ENCODE measurements at regions not wholly inside any gene's neighbourhood (a gene's known extent, or its start where the extent isn't known, plus 50 kb on each side); places are given as distances from the start of the nearest gene placed in this dataset.

DNA sequence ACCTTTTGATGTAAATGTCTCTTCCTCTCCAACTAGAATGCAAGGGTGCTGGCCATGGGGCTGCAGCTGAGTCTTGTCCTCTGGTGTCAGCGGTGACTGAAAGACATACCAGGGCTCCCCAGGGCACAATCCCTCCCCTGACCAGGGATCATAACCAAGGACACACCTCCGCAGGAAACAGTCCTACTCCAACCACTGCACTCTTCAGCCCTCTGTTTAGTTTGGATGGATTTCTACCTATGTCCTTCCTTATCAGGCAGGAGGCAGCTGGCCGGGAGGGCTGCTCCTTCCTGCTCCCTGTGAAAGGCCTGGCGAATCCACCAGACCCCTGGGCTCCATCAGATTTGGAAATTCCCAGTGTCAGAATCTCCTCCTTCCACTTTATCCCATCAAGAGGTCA lies 185.2 kb upstream of the ID2 start:
- TF ChIP-seq EZH2phosphoT487 (IDR thresholded peaks at IDR 0.05; ENCODE audit: borderline replicate concordance, low read length), result no peak
- TF ChIP-seq, protein P1, sequence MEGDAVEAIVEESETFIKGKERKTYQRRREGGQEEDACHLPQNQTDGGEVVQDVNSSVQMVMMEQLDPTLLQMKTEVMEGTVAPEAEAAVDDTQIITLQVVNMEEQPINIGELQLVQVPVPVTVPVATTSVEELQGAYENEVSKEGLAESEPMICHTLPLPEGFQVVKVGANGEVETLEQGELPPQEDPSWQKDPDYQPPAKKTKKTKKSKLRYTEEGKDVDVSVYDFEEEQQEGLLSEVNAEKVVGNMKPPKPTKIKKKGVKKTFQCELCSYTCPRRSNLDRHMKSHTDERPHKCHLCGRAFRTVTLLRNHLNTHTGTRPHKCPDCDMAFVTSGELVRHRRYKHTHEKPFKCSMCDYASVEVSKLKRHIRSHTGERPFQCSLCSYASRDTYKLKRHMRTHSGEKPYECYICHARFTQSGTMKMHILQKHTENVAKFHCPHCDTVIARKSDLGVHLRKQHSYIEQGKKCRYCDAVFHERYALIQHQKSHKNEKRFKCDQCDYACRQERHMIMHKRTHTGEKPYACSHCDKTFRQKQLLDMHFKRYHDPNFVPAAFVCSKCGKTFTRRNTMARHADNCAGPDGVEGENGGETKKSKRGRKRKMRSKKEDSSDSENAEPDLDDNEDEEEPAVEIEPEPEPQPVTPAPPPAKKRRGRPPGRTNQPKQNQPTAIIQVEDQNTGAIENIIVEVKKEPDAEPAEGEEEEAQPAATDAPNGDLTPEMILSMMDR (IDR thresholded peaks at IDR 0.05; ENCODE audit: low read depth, low read length, poor library complexity, severe bottlenecking), result no peak
- Histone ChIP-seq H3K79me2 (ENCODE audit: control insufficient read depth, low read length) (no peaks in the 10 kb centered on the region), H3K9me2 (replicated peaks; ENCODE audit: control insufficient read depth, low read length) (no peaks in the 10 kb centered on the region), H3K4me1 (ENCODE audit: control insufficient read depth, low read length) (no peaks in the 10 kb centered on the region), H4K20me1 (ENCODE audit: control insufficient read depth, insufficient read depth, low read depth, low read length) (no peaks in the 10 kb centered on the region), H3K27ac (ENCODE audit: low read depth, low read length) (no peak overlapping the region), H3K4me2 (ENCODE audit: low read length) (no peak overlapping the region), H3K9me3 (ENCODE audit: control insufficient read depth, insufficient read depth, low read length) (no peaks in the 10 kb centered on the region), H3K27me3 (ENCODE audit: control insufficient read depth, low read length) (no peaks in the 10 kb centered on the region), H3K4me3 (ENCODE audit: low read length) (no peak overlapping the region), H3K36me3 (ENCODE audit: control insufficient read depth, low read length) (no peaks in the 10 kb centered on the region), H3F3A (ENCODE audit: control insufficient read depth, insufficient read depth) (no peaks in the 10 kb centered on the region)

DNA sequence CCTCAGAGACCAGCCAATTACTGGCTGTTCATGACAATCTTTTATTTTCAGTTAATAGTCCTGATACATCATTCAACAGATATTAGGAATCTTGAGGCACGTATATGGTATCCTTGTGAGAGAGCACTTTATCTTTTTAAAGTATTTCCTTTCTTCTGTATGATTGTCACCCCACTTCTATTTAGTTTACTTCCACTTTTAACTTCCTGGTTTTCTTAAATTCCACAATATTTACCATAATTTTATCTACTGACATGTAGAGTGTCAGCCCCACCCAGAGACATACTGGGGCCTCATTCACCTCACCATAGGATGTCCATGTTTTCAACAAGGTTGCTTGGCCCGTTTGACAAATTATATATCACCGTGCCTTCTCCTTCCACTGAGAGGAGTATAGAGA lies 182.9 kb upstream of the ID2 start:
- no peak overlapping the region for H3K4me2 ChIP-seq (ENCODE audit: low read length)
- TF ChIP-seq, protein P1 (IDR thresholded peaks at IDR 0.05; ENCODE audit: low read depth, low read length, poor library complexity, severe bottlenecking), result no peak
- TF ChIP-seq EZH2phosphoT487 (IDR thresholded peaks at IDR 0.05; ENCODE audit: borderline replicate concordance, low read length), result no peak
- H3F3A ChIP-seq (ENCODE audit: control insufficient read depth, insufficient read depth), result no peaks in the 10 kb centered on the region
- H3K27me3 ChIP-seq (ENCODE audit: control insufficient read depth, low read length), result no peaks in the 10 kb centered on the region
- H3K4me3 ChIP-seq (ENCODE audit: low read length), result no peak overlapping the region
- H3K27ac ChIP-seq (ENCODE audit: low read depth, low read length), result no peak overlapping the region
- no peaks in the 10 kb centered on the region for H3K36me3 ChIP-seq (ENCODE audit: control insufficient read depth, low read length)
- H3K79me2 ChIP-seq (ENCODE audit: control insufficient read depth, low read length), result no peaks in the 10 kb centered on the region
- no peaks in the 10 kb centered on the region for H3K4me1 ChIP-seq (ENCODE audit: control insufficient read depth, low read length)
- H3K9me2 ChIP-seq (replicated peaks; ENCODE audit: control insufficient read depth, low read length), result no peaks in the 10 kb centered on the region
- H3K9me3 ChIP-seq (ENCODE audit: control insufficient read depth, insufficient read depth, low read length), result no peaks in the 10 kb centered on the region
- H4K20me1 ChIP-seq (ENCODE audit: control insufficient read depth, insufficient read depth, low read depth, low read length), result no peaks in the 10 kb centered on the region

DNA sequence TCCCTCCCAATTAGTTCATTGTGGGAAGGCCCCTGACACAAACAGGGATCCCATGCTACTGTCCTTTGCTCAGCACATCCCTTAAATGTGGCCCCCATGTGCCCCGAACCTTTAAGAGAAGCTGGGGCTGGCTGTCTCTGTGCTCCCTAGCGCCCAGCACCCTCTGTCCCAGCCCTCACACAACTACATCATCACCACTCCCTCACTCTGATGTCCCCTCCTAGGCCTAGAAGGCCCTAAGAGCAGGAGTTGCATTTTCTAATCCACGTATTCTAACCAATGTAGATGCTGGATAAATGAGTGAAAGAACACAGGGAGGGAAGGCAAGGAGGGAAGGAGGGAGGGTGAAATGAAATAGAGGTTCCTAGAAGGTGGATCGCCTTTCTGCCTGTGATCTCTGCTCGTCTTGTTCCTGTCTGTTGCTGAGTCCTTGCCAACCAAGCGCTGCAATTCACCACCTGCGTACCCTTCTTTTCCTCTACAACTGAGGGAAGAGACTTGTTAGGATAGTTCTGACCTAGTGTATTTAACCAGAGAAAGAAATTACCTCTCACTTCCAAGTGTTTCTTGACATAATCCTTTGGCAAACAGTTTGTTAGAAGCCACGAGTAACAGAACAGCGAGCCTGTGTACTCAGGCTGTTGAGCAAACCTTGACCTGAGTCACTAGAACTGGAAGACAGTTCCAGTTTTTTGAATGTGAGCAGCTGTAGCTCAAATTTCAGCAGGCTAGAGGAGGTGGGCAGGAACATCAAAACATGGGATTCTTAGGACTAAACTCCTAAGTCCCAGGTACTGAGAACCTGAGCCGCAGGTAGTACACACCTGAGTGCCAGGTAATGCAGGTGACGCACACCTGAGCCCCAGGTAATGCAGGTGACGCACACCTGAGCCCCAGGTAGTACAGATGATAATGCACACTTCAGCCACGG lies 181.5 kb upstream of the ID2 start:
- Histone ChIP-seq H3K36me3 (ENCODE audit: control insufficient read depth, low read length) (no peaks in the 10 kb centered on the region), H3F3A (ENCODE audit: control insufficient read depth, insufficient read depth) (no peaks in the 10 kb centered on the region), H3K27ac (ENCODE audit: low read depth, low read length) (no peak overlapping the region), H3K4me3 (ENCODE audit: low read length) (no peak overlapping the region), H3K4me1 (ENCODE audit: control insufficient read depth, low read length) (no peaks in the 10 kb centered on the region), H3K9me2 (replicated peaks; ENCODE audit: control insufficient read depth, low read length) (no peaks in the 10 kb centered on the region), H4K20me1 (ENCODE audit: control insufficient read depth, insufficient read depth, low read depth, low read length) (no peaks in the 10 kb centered on the region), H3K79me2 (ENCODE audit: control insufficient read depth, low read length) (no peaks in the 10 kb centered on the region), H3K4me2 (ENCODE audit: low read length) (no peak overlapping the region), H3K9me3 (ENCODE audit: control insufficient read depth, insufficient read depth, low read length) (no peaks in the 10 kb centered on the region), H3K27me3 (ENCODE audit: control insufficient read depth, low read length) (no peaks in the 10 kb centered on the region)
- TF ChIP-seq, protein P1 (IDR thresholded peaks at IDR 0.05; ENCODE audit: low read depth, low read length, poor library complexity, severe bottlenecking), result no peak
- no peak for TF ChIP-seq EZH2phosphoT487 (IDR thresholded peaks at IDR 0.05; ENCODE audit: borderline replicate concordance, low read length)

Measured in DOHH2 (cell line).